K562 (cell line): ENCODE measurements at regions not wholly inside any gene's neighbourhood (a gene's known extent, or its start where the extent isn't known, plus 50 kb on each side); places are given as distances from the start of the nearest gene placed in this dataset.

ENCODE experiments used
- CBFA2T3 ChIP-seq: fragments of 450-650 bp; IDR thresholded peaks from 2 replicates; pipeline ENCODE4 v1.6.1; 2017
- KDM4B ChIP-seq, 2 experiments: fragments of 450-650 bp in 1 of 2; sonication (generic) in 1 of 2; IDR thresholded peaks; 2 replicates each; pipeline ENCODE4 v1.6.1; 2016 to 2017; ENCODE audit warnings: borderline replicate concordance in 2 of 2, antibody characterized with exemption in 1 of 2, low read depth in 1 of 2, mild to moderate bottlenecking in 1 of 2
- POLR3A ChIP-seq: IDR thresholded peaks from 2 replicates; pipeline ENCODE4 v1.6.1; 2011; ENCODE audit warnings: borderline replicate concordance, mild to moderate bottlenecking, moderate library complexity; ENCODE audit not compliant: insufficient read length, insufficient read depth; ENCODE audit errors: extremely low read depth
- SMAD1 ChIP-seq: fragments of 150-350 bp; IDR thresholded peaks from 2 replicates; pipeline ENCODE4 v1.6.1; 2014; ENCODE audit warnings: low read length, low read depth; ENCODE audit not compliant: partially characterized antibody
- TBL1XR1 ChIP-seq, 2 experiments: IDR thresholded peaks; 2 replicates each; pipeline ENCODE4 v1.6.1; 2012; ENCODE audit warnings: improper control_type of control experiment in 2 of 2, low read length in 2 of 2, mild to moderate bottlenecking in 1 of 2
- ZNF217 ChIP-seq: sonication (generic); formaldehyde crosslinking; IDR thresholded peaks from 2 replicates; pipeline ENCODE4 v1.8.0; 2022; ENCODE audit warnings: mild to moderate bottlenecking, missing genetic modification reagents
- ZNF79 ChIP-seq: fragments of 250-450 bp; sonication (Bioruptor Pico); IDR thresholded peaks from 2 replicates; pipeline ENCODE4 v1.4.0; 2020; ENCODE audit warnings: low read depth, mild to moderate bottlenecking, moderate library complexity
- TF ChIP-seq, protein P1 (sequence below), 2 experiments: fragments of 450-650 bp; IDR thresholded peaks; 2 replicates each; pipeline ENCODE4 v1.6.1; 2016; ENCODE audit warnings: mild to moderate bottlenecking in 2 of 2, borderline replicate concordance in 1 of 2, low read depth in 1 of 2, moderate library complexity in 1 of 2

DNA sequence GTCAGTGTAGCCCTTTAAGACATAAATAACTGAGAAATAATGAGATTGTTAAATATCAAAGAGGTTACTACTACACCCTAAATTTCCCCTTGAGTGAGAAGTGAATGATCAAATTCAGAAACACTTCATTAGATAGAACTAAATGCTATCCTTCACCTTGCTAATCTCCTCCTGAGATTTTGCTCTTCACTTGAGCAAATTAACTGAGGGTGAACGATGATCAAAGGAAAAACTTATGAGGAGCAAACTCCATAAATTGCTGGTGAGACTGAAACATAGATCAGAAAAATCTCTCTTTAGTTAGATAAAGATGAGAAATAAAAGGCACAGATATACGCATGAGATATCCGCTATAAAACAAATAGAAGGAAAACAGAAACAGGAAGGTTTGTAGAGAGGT is 63.1 kb upstream of the TANC1 start (continued):
- TF ChIP-seq TBL1XR1 (IDR thresholded peaks at IDR 0.05; ENCODE audit: low read length in 2 of 2), result no peak
- TF ChIP-seq SMAD1, result no peak
- TF ChIP-seq POLR3A, result no peak
- no peak for TF ChIP-seq ZNF217 (CRISPR knock-in tag)
- TF ChIP-seq ZNF79 (CRISPR knock-in tag), result no peak
- TF ChIP-seq KDM4B (IDR thresholded peaks at IDR 0.05; ENCODE audit: borderline replicate concordance in 2 of 2, low read depth in 1 of 2), result no peak
- TF ChIP-seq, protein P1, sequence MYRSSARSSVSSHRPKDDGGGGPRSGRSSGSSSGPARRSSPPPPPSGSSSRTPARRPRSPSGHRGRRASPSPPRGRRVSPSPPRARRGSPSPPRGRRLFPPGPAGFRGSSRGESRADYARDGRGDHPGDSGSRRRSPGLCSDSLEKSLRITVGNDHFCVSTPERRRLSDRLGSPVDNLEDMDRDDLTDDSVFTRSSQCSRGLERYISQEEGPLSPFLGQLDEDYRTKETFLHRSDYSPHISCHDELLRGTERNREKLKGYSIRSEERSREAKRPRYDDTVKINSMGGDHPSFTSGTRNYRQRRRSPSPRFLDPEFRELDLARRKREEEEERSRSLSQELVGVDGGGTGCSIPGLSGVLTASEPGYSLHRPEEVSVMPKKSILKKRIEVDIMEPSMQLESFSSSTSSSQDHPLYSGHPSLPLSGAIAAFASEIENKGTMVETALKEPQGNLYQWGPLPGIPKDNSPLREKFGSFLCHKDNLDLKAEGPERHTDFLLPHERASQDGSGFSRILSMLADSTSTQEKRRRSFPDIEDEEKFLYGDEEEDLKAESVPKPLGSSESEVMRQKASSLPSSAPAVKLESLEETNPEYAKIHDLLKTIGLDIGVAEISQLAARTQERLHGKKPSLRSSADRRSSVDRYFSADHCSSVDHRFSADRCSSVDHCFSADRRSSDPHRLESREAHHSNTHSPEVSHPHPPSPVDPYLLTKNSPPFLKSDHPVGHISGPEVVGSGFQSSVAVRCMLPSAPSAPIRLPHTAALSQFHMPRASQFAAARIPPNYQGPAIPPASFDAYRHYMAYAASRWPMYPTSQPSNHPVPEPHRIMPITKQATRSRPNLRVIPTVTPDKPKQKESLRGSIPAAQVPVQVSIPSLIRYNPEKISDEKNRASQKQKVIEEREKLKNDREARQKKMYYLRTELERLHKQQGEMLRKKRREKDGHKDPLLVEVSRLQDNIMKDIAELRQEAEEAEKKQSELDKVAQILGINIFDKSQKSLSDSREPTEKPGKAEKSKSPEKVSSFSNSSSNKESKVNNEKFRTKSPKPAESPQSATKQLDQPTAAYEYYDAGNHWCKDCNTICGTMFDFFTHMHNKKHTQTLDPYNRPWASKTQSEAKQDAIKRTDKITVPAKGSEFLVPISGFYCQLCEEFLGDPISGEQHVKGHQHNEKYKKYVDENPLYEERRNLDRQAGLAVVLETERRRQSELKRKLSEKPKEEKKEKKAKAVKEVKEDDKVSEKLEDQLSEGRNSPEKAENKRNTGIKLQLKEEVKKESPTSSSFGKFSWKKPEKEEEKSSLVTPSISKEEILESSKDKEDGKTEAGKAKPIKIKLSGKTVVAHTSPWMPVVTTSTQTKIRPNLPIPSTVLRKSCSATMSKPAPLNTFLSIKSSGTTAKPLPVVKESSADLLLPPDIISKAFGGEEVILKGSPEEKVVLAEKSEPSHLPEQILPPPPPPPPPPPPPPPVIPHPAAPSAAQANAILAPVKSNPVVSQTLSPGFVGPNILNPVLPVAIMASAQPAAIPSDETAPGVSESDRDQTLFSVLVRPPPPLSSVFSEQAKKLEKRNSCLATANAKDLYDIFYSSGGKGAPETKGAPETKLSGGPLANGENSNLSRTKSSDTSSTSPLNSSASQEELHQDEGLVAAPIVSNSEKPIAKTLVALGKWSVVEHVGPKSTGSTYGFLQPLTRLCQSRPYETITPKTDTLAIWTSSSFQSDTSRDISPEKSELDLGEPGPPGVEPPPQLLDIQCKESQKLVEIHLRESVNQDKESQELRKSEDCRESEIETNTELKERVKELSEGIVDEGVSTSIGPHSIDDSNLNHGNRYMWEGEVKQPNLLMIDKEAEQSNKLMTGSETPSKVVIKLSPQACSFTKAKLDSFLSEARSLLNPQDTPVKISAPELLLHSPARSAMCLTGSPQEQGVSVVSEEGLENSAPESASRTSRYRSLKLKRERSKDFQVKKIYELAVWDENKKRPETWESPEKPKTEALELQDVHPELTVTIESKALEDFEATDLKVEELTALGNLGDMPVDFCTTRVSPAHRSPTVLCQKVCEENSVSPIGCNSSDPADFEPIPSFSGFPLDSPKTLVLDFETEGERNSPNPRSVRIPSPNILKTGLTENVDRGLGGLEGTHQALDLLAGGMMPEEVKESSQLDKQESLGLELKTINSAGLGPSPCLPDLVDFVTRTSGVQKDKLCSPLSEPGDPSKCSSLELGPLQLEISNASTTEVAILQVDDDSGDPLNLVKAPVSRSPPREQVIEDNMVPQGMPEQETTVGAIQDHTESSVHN (IDR thresholded peaks at IDR 0.05; ENCODE audit: borderline replicate concordance in 1 of 2, low read depth in 1 of 2), result no peak
- TF ChIP-seq CBFA2T3, result no peak
- TF ChIP-seq, all 486 proteins: peak for 0
